SK-N-SH treated with all-trans-retinoic acid at 6 μM for 48 hours (cell line): ENCODE measurements at regions not wholly inside any gene's neighbourhood (a gene's known extent, or its start where the extent isn't known, plus 50 kb on each side); places are given as distances from the start of the nearest gene placed in this dataset.

Experiments used
- ATAC-seq: fragments of 200-7000 bp; cut with Tn5 transposase; 3 replicates; pipeline ENCODE4 v1.9.1; 2020; ENCODE audit warnings: mild to moderate bottlenecking, moderate library complexity
- ARNTL ChIP-seq: fragments of 450-650 bp; formaldehyde crosslinking; IDR thresholded peaks from 2 replicates; pipeline ENCODE4 v1.5.0; 2020; ENCODE audit warnings: low read depth, mild to moderate bottlenecking, moderate library complexity, borderline replicate concordance
- BACH2 ChIP-seq: fragments of 250-450 bp; sonication (Bioruptor Pico); IDR thresholded peaks from 2 replicates; pipeline ENCODE4 v1.9.0; 2021; ENCODE audit warnings: mild to moderate bottlenecking, borderline replicate concordance
- CREB5 ChIP-seq: fragments of 250-450 bp; sonication (Bioruptor Pico); IDR thresholded peaks from 2 replicates; pipeline ENCODE4 v1.5.1; 2020; ENCODE audit warnings: low read depth, mild to moderate bottlenecking, moderate library complexity
- CSDC2 ChIP-seq: fragments of 250-450 bp; sonication (Bioruptor Pico); IDR thresholded peaks from 2 replicates; pipeline ENCODE4 v1.5.0; 2020; ENCODE audit warnings: mild to moderate bottlenecking, moderate library complexity
- GLIS3 ChIP-seq: fragments of 250-450 bp; sonication (Bioruptor Pico); IDR thresholded peaks from 2 replicates; pipeline ENCODE4 v1.5.0; 2020; ENCODE audit warnings: mild to moderate bottlenecking, moderate library complexity
- ISL1 ChIP-seq: fragments of 250-450 bp; sonication (Bioruptor Pico); IDR thresholded peaks from 2 replicates; pipeline ENCODE4 v2.1.2; 2022; ENCODE audit warnings: mild to moderate bottlenecking, moderate library complexity
- OSR1 ChIP-seq: fragments of 250-450 bp; sonication (Bioruptor Pico); IDR thresholded peaks from 2 replicates; pipeline ENCODE4 v1.8.0; 2022; ENCODE audit warnings: moderate library complexity, mild to moderate bottlenecking, inconsistent platforms
- PATZ1 ChIP-seq: fragments of 250-450 bp; sonication (Bioruptor Pico); IDR thresholded peaks from 2 replicates; pipeline ENCODE4 v1.8.0; 2020; ENCODE audit warnings: mild to moderate bottlenecking, moderate library complexity, borderline replicate concordance
- PPARA ChIP-seq: fragments of 250-450 bp; sonication (Bioruptor Pico); IDR thresholded peaks from 2 replicates; pipeline ENCODE4 v1.5.0; 2020; ENCODE audit warnings: mild to moderate bottlenecking, borderline replicate concordance
- SNAI2 ChIP-seq: fragments of 250-450 bp; sonication (Bioruptor Pico); IDR thresholded peaks from 2 replicates; pipeline ENCODE4 v1.5.0; 2020; ENCODE audit warnings: mild to moderate bottlenecking, moderate library complexity
- TCF4 ChIP-seq: fragments of 250-450 bp; sonication (Bioruptor Pico); IDR thresholded peaks from 2 replicates; pipeline ENCODE4 v1.8.0; 2021; ENCODE audit warnings: mild to moderate bottlenecking, moderate library complexity, borderline replicate concordance
- TOX ChIP-seq: fragments of 250-450 bp; sonication (Bioruptor Pico); IDR thresholded peaks from 2 replicates; pipeline ENCODE4 v1.8.0; 2021; ENCODE audit warnings: mild to moderate bottlenecking, moderate library complexity, borderline replicate concordance
- TSHZ2 ChIP-seq: fragments of 250-450 bp; sonication (Bioruptor Pico); IDR thresholded peaks from 2 replicates; pipeline ENCODE4 v1.5.0; 2020; ENCODE audit warnings: mild to moderate bottlenecking, moderate library complexity
- ZC3H10 ChIP-seq: fragments of 250-450 bp; sonication (Bioruptor Pico); IDR thresholded peaks from 2 replicates; pipeline ENCODE4 v1.5.1; 2021; ENCODE audit warnings: mild to moderate bottlenecking, moderate library complexity
- ZFP3 ChIP-seq: fragments of 250-450 bp; sonication (Bioruptor Pico); IDR thresholded peaks from 2 replicates; pipeline ENCODE4 v1.5.0; 2020; ENCODE audit warnings: mild to moderate bottlenecking, moderate library complexity
- ZFP30 ChIP-seq: fragments of 450-650 bp; formaldehyde crosslinking; IDR thresholded peaks from 2 replicates; pipeline ENCODE4 v1.5.0; 2022; ENCODE audit warnings: mild to moderate bottlenecking, moderate library complexity
- ZNF8 ChIP-seq: fragments of 450-650 bp; formaldehyde crosslinking; IDR thresholded peaks from 2 replicates; pipeline ENCODE4 v1.5.0; 2020; ENCODE audit warnings: mild to moderate bottlenecking, moderate library complexity

- no peak for TF ChIP-seq ZC3H10 (CRISPR knock-in tag)
- TF ChIP-seq CREB5 (CRISPR knock-in tag): no peak
- ATAC-seq: no peak
Measured at GRCh38 chr13:83536153-83536552, 346.1 kb downstream of the SLITRK1 start.

GRCh38 chr13:83532809-83533208 lies 349.5 kb downstream of the SLITRK1 start:
- TF ChIP-seq TCF4 (CRISPR knock-in tag) (no peak), ZFP3 (CRISPR knock-in tag) (no peak)
- TF ChIP-seq, all 23 proteins: peak for 0
- no peak for ATAC-seq

GRCh38 chr13:83531022-83531421 lies 351.3 kb downstream of the SLITRK1 start:
- ATAC-seq: no peak
- no peak for TF ChIP-seq ZFP3 (CRISPR knock-in tag)
- no peak for TF ChIP-seq OSR1
- no peak for TF ChIP-seq ZFP30 (CRISPR knock-in tag)
- TF ChIP-seq ARNTL (CRISPR knock-in tag): no peak
- no peak for TF ChIP-seq PPARA (CRISPR knock-in tag)
- TF ChIP-seq BACH2 (CRISPR knock-in tag): no peak
- TF ChIP-seq SNAI2 (CRISPR knock-in tag): no peak
- no peak for TF ChIP-seq GLIS3 (CRISPR knock-in tag)
- no peak for TF ChIP-seq TOX (CRISPR knock-in tag)
- no peak for TF ChIP-seq TSHZ2 (CRISPR knock-in tag)
- no peak for TF ChIP-seq ISL1 (CRISPR knock-in tag)
- TF ChIP-seq ZNF8 (CRISPR knock-in tag): no peak
- TF ChIP-seq PATZ1: no peak
- TF ChIP-seq CREB5 (CRISPR knock-in tag): no peak
- TF ChIP-seq ZC3H10 (CRISPR knock-in tag): no peak
- TF ChIP-seq CSDC2 (CRISPR knock-in tag): no peak
- no peak for TF ChIP-seq TCF4 (CRISPR knock-in tag)

- TF ChIP-seq TCF4 (CRISPR knock-in tag): no peak
- no peak for TF ChIP-seq TSHZ2 (CRISPR knock-in tag)
- no peak for TF ChIP-seq SNAI2 (CRISPR knock-in tag)
- no peak for TF ChIP-seq ARNTL (CRISPR knock-in tag)
- TF ChIP-seq PATZ1: no peak
- no peak for ATAC-seq
Measured at GRCh38 chr13:83516781-83517180, 365.5 kb downstream of the SLITRK1 start.
